ENCODE measurements at regions not wholly inside any gene's neighbourhood (a gene's known extent, or its start where the extent isn't known, plus 50 kb on each side); places are given as distances from the start of the nearest gene placed in this dataset.

DNA sequence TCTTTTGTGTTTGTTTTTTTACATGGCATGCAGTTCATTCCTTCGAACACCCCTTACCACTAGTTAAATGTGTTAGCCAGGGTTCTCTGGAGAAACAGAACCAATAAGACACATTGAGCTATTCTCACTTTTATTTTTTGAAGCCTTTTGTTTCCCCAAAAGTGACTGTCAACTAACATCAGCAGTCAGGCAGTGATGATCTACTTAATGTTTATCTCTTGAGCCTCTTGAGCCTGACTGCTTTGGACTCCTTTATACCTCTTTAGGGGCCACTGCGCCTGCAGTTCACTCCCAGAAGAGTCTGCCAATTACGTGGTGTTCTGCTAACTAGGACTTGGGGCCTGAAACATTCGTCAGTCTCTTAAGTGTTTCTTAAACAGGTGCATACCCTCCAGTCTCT lies 163.7 kb upstream of the FLRT2 start:
- TF ChIP-seq, protein P1, sequence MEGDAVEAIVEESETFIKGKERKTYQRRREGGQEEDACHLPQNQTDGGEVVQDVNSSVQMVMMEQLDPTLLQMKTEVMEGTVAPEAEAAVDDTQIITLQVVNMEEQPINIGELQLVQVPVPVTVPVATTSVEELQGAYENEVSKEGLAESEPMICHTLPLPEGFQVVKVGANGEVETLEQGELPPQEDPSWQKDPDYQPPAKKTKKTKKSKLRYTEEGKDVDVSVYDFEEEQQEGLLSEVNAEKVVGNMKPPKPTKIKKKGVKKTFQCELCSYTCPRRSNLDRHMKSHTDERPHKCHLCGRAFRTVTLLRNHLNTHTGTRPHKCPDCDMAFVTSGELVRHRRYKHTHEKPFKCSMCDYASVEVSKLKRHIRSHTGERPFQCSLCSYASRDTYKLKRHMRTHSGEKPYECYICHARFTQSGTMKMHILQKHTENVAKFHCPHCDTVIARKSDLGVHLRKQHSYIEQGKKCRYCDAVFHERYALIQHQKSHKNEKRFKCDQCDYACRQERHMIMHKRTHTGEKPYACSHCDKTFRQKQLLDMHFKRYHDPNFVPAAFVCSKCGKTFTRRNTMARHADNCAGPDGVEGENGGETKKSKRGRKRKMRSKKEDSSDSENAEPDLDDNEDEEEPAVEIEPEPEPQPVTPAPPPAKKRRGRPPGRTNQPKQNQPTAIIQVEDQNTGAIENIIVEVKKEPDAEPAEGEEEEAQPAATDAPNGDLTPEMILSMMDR (conservative IDR thresholded peaks at IDR 0.05 in 1 of 2, IDR thresholded peaks at IDR 0.05 in 1 of 2; ENCODE audit: extremely low read depth in 1 of 2, insufficient read depth in 1 of 2, low read depth in 1 of 2, low read length in 2 of 2): no peak
- no peak for TF ChIP-seq EZH2 (IDR thresholded peaks at IDR 0.05; ENCODE audit: borderline replicate concordance, low read length)

Data from mammary epithelial cell (primary cell).